ENCODE measurements at regions not wholly inside any gene's neighbourhood (a gene's known extent, or its start where the extent isn't known, plus 50 kb on each side); places are given as distances from the start of the nearest gene placed in this dataset.

- H3K36me3 ChIP-seq (ENCODE audit: control insufficient read depth, insufficient read depth, low read length), result no peaks in the 10 kb centered on the region
- no peaks in the 10 kb centered on the region for H3K27me3 ChIP-seq (replicated peaks; ENCODE audit: control insufficient read depth, insufficient read depth, low read length)
- DNase-seq (ENCODE audit: extremely low read depth, insufficient read length), result no peak
- no peak overlapping the region for H3K4me3 ChIP-seq (replicated peaks; ENCODE audit: low read depth, low read length)
- TF ChIP-seq CTCF (IDR thresholded peaks at IDR 0.05; ENCODE audit: insufficient read depth, low read length, poor library complexity, severe bottlenecking), result no peak
Observed at GRCh38 chr4:20643631-20644030, 56.6 kb upstream of the PACRGL start.

DNA sequence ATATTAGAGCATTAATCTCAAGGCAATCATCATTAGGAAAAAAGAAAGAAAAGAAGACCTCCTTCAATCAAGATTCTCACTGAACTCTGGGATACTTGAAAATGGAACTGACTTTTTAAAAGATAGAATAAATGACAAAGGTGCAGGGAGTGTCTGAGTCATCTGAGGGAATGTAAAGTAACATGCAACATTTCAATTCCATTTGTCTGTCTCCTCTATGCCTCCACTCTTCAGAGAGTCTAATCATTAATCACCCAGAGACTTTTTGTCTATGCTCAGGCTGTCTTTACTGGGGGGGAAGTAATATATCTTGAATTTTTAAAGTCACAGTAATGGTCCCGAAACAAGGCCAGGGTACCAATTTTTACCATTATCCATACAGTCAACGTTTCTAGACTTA, 55.0 kb upstream of the PACRGL start:
- H3K4me3 ChIP-seq (replicated peaks; ENCODE audit: low read depth, low read length), result no peak overlapping the region
- no peak for DNase-seq (ENCODE audit: extremely low read depth, insufficient read length)
- TF ChIP-seq CTCF (IDR thresholded peaks at IDR 0.05; ENCODE audit: insufficient read depth, low read length, poor library complexity, severe bottlenecking), result no peak

GRCh38 chr4:20646287-20646686, 54.0 kb upstream of the PACRGL start:
- no peak for DNase-seq (ENCODE audit: extremely low read depth, insufficient read length)
- Histone ChIP-seq H3K27me3 (replicated peaks; ENCODE audit: control insufficient read depth, insufficient read depth, low read length) (no peaks in the 10 kb centered on the region), H3K4me3 (replicated peaks; ENCODE audit: low read depth, low read length) (no peak overlapping the region), H3K36me3 (ENCODE audit: control insufficient read depth, insufficient read depth, low read length) (no peaks in the 10 kb centered on the region)
- TF ChIP-seq CTCF (IDR thresholded peaks at IDR 0.05; ENCODE audit: insufficient read depth, low read length, poor library complexity, severe bottlenecking), result no peak

More for the DNA sequence above, 55.0 kb upstream of the PACRGL start:
- Histone ChIP-seq H3K27me3 (replicated peaks; ENCODE audit: control insufficient read depth, insufficient read depth, low read length) (no peaks in the 10 kb centered on the region), H3K36me3 (ENCODE audit: control insufficient read depth, insufficient read depth, low read length) (no peaks in the 10 kb centered on the region)

Data from GM06990 (cell line).